Panc1 (cell line): ENCODE measurements at regions not wholly inside any gene's neighbourhood (a gene's known extent, or its start where the extent isn't known, plus 50 kb on each side); places are given as distances from the start of the nearest gene placed in this dataset.

Experiments used
- TF ChIP-seq, protein P1 (sequence below): fragments of 450-650 bp; IDR thresholded peaks from 2 replicates; pipeline ENCODE4 v1.5.1; 2017; ENCODE audit warnings: mild to moderate bottlenecking
- TF ChIP-seq, protein P2 (sequence below), 2 experiments: IDR thresholded peaks; 2 replicates each; pipeline ENCODE4 v1.6.1; 2011 to 2012; ENCODE audit warnings: low read depth in 2 of 2, control low read depth in 1 of 2, low read length in 1 of 2, mild to moderate bottlenecking in 1 of 2, moderate library complexity in 1 of 2; ENCODE audit not compliant: insufficient read depth in 1 of 2

- TF ChIP-seq, protein P1, sequence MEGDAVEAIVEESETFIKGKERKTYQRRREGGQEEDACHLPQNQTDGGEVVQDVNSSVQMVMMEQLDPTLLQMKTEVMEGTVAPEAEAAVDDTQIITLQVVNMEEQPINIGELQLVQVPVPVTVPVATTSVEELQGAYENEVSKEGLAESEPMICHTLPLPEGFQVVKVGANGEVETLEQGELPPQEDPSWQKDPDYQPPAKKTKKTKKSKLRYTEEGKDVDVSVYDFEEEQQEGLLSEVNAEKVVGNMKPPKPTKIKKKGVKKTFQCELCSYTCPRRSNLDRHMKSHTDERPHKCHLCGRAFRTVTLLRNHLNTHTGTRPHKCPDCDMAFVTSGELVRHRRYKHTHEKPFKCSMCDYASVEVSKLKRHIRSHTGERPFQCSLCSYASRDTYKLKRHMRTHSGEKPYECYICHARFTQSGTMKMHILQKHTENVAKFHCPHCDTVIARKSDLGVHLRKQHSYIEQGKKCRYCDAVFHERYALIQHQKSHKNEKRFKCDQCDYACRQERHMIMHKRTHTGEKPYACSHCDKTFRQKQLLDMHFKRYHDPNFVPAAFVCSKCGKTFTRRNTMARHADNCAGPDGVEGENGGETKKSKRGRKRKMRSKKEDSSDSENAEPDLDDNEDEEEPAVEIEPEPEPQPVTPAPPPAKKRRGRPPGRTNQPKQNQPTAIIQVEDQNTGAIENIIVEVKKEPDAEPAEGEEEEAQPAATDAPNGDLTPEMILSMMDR: no peak
- TF ChIP-seq, protein P2, sequence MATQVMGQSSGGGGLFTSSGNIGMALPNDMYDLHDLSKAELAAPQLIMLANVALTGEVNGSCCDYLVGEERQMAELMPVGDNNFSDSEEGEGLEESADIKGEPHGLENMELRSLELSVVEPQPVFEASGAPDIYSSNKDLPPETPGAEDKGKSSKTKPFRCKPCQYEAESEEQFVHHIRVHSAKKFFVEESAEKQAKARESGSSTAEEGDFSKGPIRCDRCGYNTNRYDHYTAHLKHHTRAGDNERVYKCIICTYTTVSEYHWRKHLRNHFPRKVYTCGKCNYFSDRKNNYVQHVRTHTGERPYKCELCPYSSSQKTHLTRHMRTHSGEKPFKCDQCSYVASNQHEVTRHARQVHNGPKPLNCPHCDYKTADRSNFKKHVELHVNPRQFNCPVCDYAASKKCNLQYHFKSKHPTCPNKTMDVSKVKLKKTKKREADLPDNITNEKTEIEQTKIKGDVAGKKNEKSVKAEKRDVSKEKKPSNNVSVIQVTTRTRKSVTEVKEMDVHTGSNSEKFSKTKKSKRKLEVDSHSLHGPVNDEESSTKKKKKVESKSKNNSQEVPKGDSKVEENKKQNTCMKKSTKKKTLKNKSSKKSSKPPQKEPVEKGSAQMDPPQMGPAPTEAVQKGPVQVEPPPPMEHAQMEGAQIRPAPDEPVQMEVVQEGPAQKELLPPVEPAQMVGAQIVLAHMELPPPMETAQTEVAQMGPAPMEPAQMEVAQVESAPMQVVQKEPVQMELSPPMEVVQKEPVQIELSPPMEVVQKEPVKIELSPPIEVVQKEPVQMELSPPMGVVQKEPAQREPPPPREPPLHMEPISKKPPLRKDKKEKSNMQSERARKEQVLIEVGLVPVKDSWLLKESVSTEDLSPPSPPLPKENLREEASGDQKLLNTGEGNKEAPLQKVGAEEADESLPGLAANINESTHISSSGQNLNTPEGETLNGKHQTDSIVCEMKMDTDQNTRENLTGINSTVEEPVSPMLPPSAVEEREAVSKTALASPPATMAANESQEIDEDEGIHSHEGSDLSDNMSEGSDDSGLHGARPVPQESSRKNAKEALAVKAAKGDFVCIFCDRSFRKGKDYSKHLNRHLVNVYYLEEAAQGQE (IDR thresholded peaks at IDR 0.05; ENCODE audit: insufficient read depth in 1 of 2, low read depth in 2 of 2, low read length in 1 of 2): no peak
These were observed 149.5 kb upstream of the ERCC4 start for GRCh38 chr16:13770436-13770835.
